ENCODE measurements at regions not wholly inside any gene's neighbourhood (a gene's known extent, or its start where the extent isn't known, plus 50 kb on each side); places are given as distances from the start of the nearest gene placed in this dataset.
"Not testable (repeated sequence)": the region's sequence is repeated elsewhere in the genome, so short reads cannot be mapped to it uniquely, and the experiment has no call there.

DNA sequence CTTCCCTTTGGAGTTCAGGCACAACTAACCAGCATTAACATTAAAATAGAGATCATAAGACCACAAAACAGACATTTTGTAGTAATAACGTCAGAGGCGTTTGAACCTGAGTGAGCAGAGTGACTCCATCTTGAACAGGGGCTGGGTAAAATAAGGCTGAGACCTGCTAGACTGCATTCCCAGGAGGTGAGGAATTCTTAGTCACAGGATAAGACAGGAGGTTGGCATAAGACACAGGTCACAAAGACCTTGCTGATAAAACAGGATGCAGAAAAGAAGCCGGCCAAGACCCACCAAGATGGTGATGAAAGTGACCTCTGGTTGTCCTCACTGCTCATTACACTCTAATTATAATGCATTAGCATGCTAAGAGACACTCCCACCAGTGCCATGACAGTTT, 493.2 kb upstream of the AUTS2 start:
- no peaks in the 10 kb centered on the region for H3K9me3 ChIP-seq
- TF ChIP-seq, protein P1, sequence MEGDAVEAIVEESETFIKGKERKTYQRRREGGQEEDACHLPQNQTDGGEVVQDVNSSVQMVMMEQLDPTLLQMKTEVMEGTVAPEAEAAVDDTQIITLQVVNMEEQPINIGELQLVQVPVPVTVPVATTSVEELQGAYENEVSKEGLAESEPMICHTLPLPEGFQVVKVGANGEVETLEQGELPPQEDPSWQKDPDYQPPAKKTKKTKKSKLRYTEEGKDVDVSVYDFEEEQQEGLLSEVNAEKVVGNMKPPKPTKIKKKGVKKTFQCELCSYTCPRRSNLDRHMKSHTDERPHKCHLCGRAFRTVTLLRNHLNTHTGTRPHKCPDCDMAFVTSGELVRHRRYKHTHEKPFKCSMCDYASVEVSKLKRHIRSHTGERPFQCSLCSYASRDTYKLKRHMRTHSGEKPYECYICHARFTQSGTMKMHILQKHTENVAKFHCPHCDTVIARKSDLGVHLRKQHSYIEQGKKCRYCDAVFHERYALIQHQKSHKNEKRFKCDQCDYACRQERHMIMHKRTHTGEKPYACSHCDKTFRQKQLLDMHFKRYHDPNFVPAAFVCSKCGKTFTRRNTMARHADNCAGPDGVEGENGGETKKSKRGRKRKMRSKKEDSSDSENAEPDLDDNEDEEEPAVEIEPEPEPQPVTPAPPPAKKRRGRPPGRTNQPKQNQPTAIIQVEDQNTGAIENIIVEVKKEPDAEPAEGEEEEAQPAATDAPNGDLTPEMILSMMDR (IDR thresholded peaks at IDR 0.05), result no peak
- DNase-seq (ENCODE audit: low spot score), result no peak
- no peaks in the 10 kb centered on the region for H3K27me3 ChIP-seq
- H3K27ac ChIP-seq, result no peak overlapping the region
- H3K36me3 ChIP-seq, result no peaks in the 10 kb centered on the region
- H3K4me1 ChIP-seq, result no peaks in the 10 kb centered on the region
- H3K4me3 ChIP-seq, result no peak overlapping the region

DNA sequence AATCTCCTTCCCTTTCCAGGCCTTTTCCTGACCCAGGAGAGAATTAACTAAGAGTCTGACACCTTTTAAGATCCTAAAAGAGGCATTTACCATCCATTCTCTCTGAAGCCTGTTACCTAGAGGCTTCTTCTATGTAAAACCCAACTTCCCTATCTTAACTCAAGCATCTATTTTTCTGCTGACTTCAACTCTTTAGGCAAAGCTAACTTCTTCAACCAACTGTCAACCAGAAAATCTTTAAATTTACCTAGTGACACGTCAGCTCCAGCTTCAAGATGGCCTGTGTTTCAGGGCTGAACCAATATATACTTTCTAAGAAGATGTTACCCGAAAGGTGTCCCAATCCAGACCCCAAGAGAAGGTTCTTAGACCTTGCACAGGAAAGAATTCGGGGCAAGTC, 492.3 kb upstream of the AUTS2 start:
- no peaks in the 10 kb centered on the region for H3K4me1 ChIP-seq
- H3K36me3 ChIP-seq, result no peaks in the 10 kb centered on the region
- no peaks in the 10 kb centered on the region for H3K9me3 ChIP-seq
- H3K4me3 ChIP-seq, result no peak overlapping the region
- no peak overlapping the region for H3K27ac ChIP-seq
- no peak for DNase-seq (ENCODE audit: low spot score)
- no peaks in the 10 kb centered on the region for H3K27me3 ChIP-seq
- TF ChIP-seq, protein P1 (IDR thresholded peaks at IDR 0.05), result no peak

DNA sequence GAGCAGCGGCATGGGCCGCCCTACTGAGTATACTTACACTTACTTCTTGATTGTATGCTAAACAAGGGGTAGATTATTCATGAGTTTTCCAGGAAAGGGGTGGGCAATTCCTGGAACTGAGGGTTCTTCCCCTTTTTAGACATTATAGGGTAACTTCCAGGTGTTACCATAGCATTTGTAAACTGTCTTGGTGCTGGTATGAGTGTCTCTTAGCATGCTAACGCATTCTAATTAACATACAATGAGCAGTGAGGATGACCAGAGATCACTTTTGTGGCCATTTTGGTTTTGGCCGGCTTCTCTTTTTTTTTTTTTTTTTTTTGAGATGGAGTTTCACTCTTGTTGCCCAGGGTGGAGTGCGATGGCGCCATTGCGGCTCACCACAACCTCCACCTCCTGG, 491.8 kb upstream of the AUTS2 start:
- H3K4me1 ChIP-seq; H3K27ac ChIP-seq; H3K9me3 ChIP-seq; H3K36me3 ChIP-seq; DNase-seq (ENCODE audit: low spot score); H3K4me3 ChIP-seq; H3K27me3 ChIP-seq: not testable (repeated sequence)

DNA sequence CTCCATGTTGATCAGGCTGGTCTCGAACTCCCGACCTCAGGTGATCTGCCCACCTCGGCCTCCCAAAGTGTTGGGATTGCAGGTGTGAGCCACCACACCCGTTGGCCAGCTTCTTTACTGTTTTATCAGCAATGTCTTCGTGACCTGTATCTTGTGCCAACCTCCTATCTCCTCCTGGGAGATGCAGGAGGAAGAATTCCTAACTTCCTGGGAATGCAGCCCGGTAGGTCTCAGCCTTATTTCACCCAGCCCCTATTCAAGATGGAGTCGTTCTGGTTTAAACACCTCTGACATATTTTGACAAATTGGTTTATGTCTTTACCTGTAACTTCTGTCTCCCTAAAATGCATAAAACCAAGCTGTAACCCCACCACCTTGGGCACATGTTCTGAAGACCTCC, 491.3 kb upstream of the AUTS2 start:
- not testable (repeated sequence) for H3K36me3 ChIP-seq; H3K9me3 ChIP-seq; H3K4me1 ChIP-seq; H3K27me3 ChIP-seq; H3K27ac ChIP-seq; DNase-seq (ENCODE audit: low spot score); H3K4me3 ChIP-seq

DNA sequence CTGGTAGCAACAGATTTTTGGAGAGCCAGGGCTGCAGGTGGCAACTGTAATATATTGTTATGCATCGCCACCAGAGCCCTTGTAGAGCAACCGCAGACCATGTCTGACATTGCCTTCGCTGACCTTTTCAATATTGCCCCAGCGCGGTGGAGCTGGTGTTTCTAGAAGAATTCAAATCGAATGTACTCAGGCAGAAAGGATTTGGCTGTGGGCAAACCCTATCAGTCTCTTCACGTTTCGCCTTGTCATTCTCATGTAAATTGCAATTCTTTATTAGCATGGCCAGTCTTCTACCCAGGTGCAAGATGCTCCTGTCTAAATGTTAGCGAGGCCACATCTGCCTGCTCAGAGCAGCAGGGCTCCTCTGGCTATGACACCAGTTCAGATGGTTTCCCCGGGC, 490.2 kb upstream of the AUTS2 start:
- TF ChIP-seq, protein P1 (IDR thresholded peaks at IDR 0.05), result no peak
- H3K4me3 ChIP-seq, result no peak overlapping the region
- H3K27me3 ChIP-seq, result no peaks in the 10 kb centered on the region
- H3K27ac ChIP-seq, result no peak overlapping the region
- no peaks in the 10 kb centered on the region for H3K36me3 ChIP-seq
- no peaks in the 10 kb centered on the region for H3K9me3 ChIP-seq
- H3K4me1 ChIP-seq, result no peaks in the 10 kb centered on the region
- DNase-seq (ENCODE audit: low spot score), result no peak

DNA sequence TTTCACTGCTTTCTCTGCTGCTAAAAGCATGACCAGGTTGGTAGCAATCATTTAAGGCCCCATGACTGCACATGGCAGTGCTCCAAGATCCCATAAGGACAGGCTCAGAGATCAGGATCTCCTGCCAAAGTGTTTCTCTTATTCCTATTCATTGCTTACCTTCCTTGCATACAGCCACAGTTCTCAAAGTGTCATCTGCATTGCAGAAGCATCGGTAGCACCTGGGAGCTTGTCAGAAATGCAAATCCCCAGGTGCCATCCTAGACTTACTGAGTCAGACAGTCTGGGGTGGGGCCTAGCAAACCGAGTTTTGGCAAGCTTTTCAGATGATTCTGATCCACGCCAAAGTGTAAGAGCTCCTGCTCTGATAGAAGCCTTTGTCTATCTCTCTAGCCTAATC, 489.0 kb upstream of the AUTS2 start:
- DNase-seq (ENCODE audit: low spot score), result no peak
- no peaks in the 10 kb centered on the region for H3K27me3 ChIP-seq
- H3K9me3 ChIP-seq, result no peaks in the 10 kb centered on the region
- H3K4me3 ChIP-seq, result no peak overlapping the region
- no peaks in the 10 kb centered on the region for H3K36me3 ChIP-seq
- H3K4me1 ChIP-seq, result no peaks in the 10 kb centered on the region
- TF ChIP-seq, protein P1 (IDR thresholded peaks at IDR 0.05), result no peak
- H3K27ac ChIP-seq, result no peak overlapping the region

DNA sequence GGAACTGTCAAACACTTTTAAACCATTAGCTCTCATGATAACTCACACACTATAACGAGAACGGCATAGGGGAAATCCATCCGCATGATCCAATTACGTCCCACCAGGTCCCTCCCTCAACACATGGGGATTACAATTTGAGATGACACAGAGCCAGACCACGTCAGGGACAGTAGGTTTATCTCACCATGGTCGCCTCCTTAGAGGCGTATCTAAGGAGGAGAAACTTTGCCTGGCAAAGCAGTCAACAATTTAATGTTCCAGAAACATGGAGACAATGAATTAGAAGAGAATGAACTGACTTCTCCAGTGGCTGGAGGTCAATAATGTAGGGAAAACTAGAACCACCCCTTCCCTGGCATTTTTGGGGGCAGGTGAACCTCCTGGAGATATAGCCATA, 488.4 kb upstream of the AUTS2 start:
- no peak overlapping the region for H3K27ac ChIP-seq
- H3K9me3 ChIP-seq, result peaks cover 0 to 4% of the 10 kb centered on the region in 2 donors
- no peaks in the 10 kb centered on the region for H3K36me3 ChIP-seq
- no peak for DNase-seq (ENCODE audit: low spot score)
- TF ChIP-seq, protein P1 (IDR thresholded peaks at IDR 0.05), result no peak
- H3K4me1 ChIP-seq, result no peaks in the 10 kb centered on the region
- no peak overlapping the region for H3K4me3 ChIP-seq
- no peaks in the 10 kb centered on the region for H3K27me3 ChIP-seq
